Hepatic stellate cell (primary cell): ENCODE measurements at regions not wholly inside any gene's neighbourhood (a gene's known extent, or its start where the extent isn't known, plus 50 kb on each side); places are given as distances from the start of the nearest gene placed in this dataset.
"Not testable (repeated sequence)": the region's sequence is repeated elsewhere in the genome, so short reads cannot be mapped to it uniquely, and the experiment has no call there.

Source experiments
- DNase-seq: peaks from one replicate; pipeline ENCODE4 v3.0.0; 2011; ENCODE audit warnings: low spot score

GRCh38 chrX:74065831-74066390 is 213.4 kb upstream of the XIST start:
- no peak for DNase-seq

GRCh38 chrX:74063426-74064155 is 211.1 kb upstream of the XIST start:
- DNase-seq = no peak

GRCh38 chrX:74061879-74062278 is 209.4 kb upstream of the XIST start:
- DNase-seq = no peak

GRCh38 chrX:74049126-74049525 is 196.6 kb upstream of the XIST start:
- DNase-seq = no peak

- DNase-seq = not testable (repeated sequence)
These were observed 181.6 kb upstream of the XIST start for GRCh38 chrX:74034066-74034465.

GRCh38 chrX:74031527-74031926 is 179.0 kb upstream of the XIST start:
- DNase-seq = not testable (repeated sequence)

- DNase-seq = not testable (repeated sequence)
These were observed 178.3 kb upstream of the XIST start for GRCh38 chrX:74030766-74031165.

GRCh38 chrX:74025145-74025544 is 172.6 kb upstream of the XIST start:
- not testable (repeated sequence) for DNase-seq

- no peak for DNase-seq
These were observed 170.7 kb upstream of the XIST start for GRCh38 chrX:74023203-74023602.

- DNase-seq = no peak
These were observed 165.7 kb upstream of the XIST start for GRCh38 chrX:74018253-74018652.

- peak; percentile 58 for DNase-seq
These were observed 163.0 kb upstream of the XIST start for GRCh38 chrX:74015379-74016019.

GRCh38 chrX:74009041-74009440 is 156.5 kb upstream of the XIST start:
- DNase-seq = no peak

- no peak for DNase-seq
These were observed 139.5 kb upstream of the XIST start for GRCh38 chrX:73992019-73992418.

- DNase-seq = no peak
These were observed 134.7 kb upstream of the XIST start for GRCh38 chrX:73987166-73987565.

GRCh38 chrX:73979551-73980131 is 127.1 kb upstream of the XIST start:
- DNase-seq = no peak

- no peak for DNase-seq
These were observed 125.1 kb upstream of the XIST start for GRCh38 chrX:73977542-73978169.

- DNase-seq = not testable (repeated sequence)
These were observed 114.9 kb upstream of the XIST start for GRCh38 chrX:73967461-73967860.

GRCh38 chrX:73965833-73966232 is 113.3 kb upstream of the XIST start:
- DNase-seq = no peak

GRCh38 chrX:73964579-73964978 is 112.1 kb upstream of the XIST start:
- no peak for DNase-seq

- DNase-seq = no peak
These were observed 111.2 kb upstream of the XIST start for GRCh38 chrX:73963682-73964081.

- DNase-seq = no peak
These were observed 110.4 kb upstream of the XIST start for GRCh38 chrX:73962948-73963347.

- DNase-seq = not testable (repeated sequence)
These were observed 109.4 kb upstream of the XIST start for GRCh38 chrX:73961867-73962266.

- DNase-seq = no peak
These were observed 92.0 kb upstream of the XIST start for GRCh38 chrX:73944563-73944908.
